Heart left ventricle (tissue), 16 donors: ENCODE measurements at regions not wholly inside any gene's neighbourhood (a gene's known extent, or its start where the extent isn't known, plus 50 kb on each side); places are given as distances from the start of the nearest gene placed in this dataset.

Experiments
- ATAC-seq, 4 donors: fragments of 200-7000 bp; cut with Tn5 transposase; one replicate each; pipeline ENCODE4 v1.9.1; 2020 to 2022; ENCODE audit warnings: moderate library complexity in 4 of 4, mild to moderate bottlenecking in 3 of 4, moderate number of reproducible peaks in 1 of 4
- DNase-seq, 5 donors: peaks; one replicate each; pipeline ENCODE4 v3.0.0-alpha.2; 2020
- H3K27ac ChIP-seq, 12 donors: fragments of 200-600 bp; sonication (generic) in 4 of 12; one replicate each; pipeline versions ENCODE4 v1.5.0 to v1.8.0; 2016 to 2022; ENCODE audit warnings: mild to moderate bottlenecking in 2 of 12
- H3K27me3 ChIP-seq, 9 donors: fragments of 200-600 bp; sonication (generic) in 2 of 9; one replicate each; pipeline versions ENCODE4 v1.5.1 to v1.8.0; 2016 to 2022; ENCODE audit warnings: mild to moderate bottlenecking in 3 of 9
- H3K36me3 ChIP-seq, 9 donors: fragments of 200-600 bp; sonication (generic) in 2 of 9; one replicate each; pipeline versions ENCODE4 v1.5.0 to v1.8.0; 2018 to 2022; ENCODE audit warnings: mild to moderate bottlenecking in 2 of 9
- H3K4me1 ChIP-seq, 12 donors: fragments of 200-600 bp; sonication (generic) in 4 of 12; one replicate each; pipeline versions ENCODE4 v1.5.0 to v1.8.0; 2016 to 2022; ENCODE audit warnings: mild to moderate bottlenecking in 3 of 12
- H3K4me3 ChIP-seq, 12 donors: fragments of 200-600 bp; sonication (generic) in 4 of 12; one replicate each; pipeline versions ENCODE4 v1.5.0 to v1.8.0; 2017 to 2022; ENCODE audit warnings: mild to moderate bottlenecking in 9 of 12, moderate library complexity in 4 of 12
- H3K9me3 ChIP-seq, 12 donors: fragments of 200-600 bp; sonication (generic) in 4 of 12; one replicate each; pipeline versions ENCODE4 v1.5.0 to v1.8.0; 2016 to 2022; ENCODE audit warnings: mild to moderate bottlenecking in 1 of 12
- CTCF ChIP-seq, 12 donors: fragments of 200-600 bp; sonication (generic) in 4 of 12; IDR thresholded peaks; one replicate each; pipeline versions ENCODE4 v1.5.0 to v1.8.0; 2018 to 2022; ENCODE audit warnings: antibody characterized with exemption in 12 of 12, mild to moderate bottlenecking in 5 of 12
- POLR2A ChIP-seq, 2 donors: fragments of 450-650 bp; IDR thresholded peaks; one replicate each; pipeline ENCODE4 v1.6.1; 2017; ENCODE audit warnings: antibody characterized with exemption in 2 of 2, mild to moderate bottlenecking in 2 of 2, moderate library complexity in 2 of 2
- WGBS, 4 donors: extraction: QIAGEN DNeasy Blood & Tissue Kit in 2 of 4; methylation state at CpG; one replicate each; pipeline versions ENCODE4 v1.1.5 to v1.1.7; 2013 to 2018; 5-methylcytosine and 5-hydroxymethylcytosine counted together
- intact Hi-C, 10 donors: fragments of 100-400 bp; cut with DNase I; formaldehyde crosslinking; loops; one replicate each; pipeline versions ENCODE4 v1.11.1 to v1.14.2; 2022
- donor health status: ischemic (EF 13 %, LVEDD 7.1; RV severe dilation, severe dysfunction).
- donor health status: healthy with polysubstance abuse.
- donor health status: DM: no; HTN: yes; CAD: no.
- donor health status: DM: no; HTN: no; CAD: no.
- donor health status: ischemic (EF 25% LVEDD 6.9; RV normal size, moderate dysfunction).
- donor health status: ischemic (EF 25% LVEDD 5.7; RV mildly dilated, moderate dysfunction).
- donor health status: healthy.
- donor health status: DM: yes; HTN: yes; CAD: no.
- donor health status: ischemic (EF 35%, LVEDD 5.7; RV mildly dilated, moderate dysfunction).
- donor health status: nonischemic (EF 11% LVEDD 7.7; RV severe dilation, severe dysfunction).
- donor health status: DM: yes; HTN: yes; CAD: no.
- donor health status: PGD.
- donor health status: ischemic (EF 29% LVEDD 5.4; RV normal size, mild dysfunction).
- donor health status: nonischemic (EF 23%, LVEDD 6.1; RV moderate dilation, normal function).

DNA sequence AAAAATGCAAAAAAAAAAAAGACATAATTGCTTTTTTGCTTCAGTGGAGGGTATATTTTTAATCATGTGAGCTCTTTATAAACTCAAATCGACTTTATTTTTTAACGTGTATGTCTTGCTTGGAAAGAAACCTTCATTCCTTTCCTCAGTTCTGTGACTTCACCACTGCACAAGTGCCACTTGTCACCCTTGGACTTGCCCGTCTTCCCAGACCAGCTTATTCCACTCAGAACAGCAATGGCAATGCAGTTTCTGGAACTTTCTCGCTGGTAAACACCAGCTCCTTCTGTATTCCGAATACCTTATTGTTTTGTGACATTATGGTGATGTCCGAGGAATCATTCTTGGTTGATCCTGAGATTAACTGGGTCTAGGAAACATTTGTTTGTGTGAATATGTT lies 440.5 kb upstream of the ADAMTS16 start:
- Histone ChIP-seq H3K27me3 (no peaks in the 10 kb centered on the region), H3K4me3 (no peak overlapping the region), H3K4me1 (no peaks in the 10 kb centered on the region), H3K36me3 (no peaks in the 10 kb centered on the region), H3K27ac (no peak overlapping the region), H3K9me3 (peaks cover 0 to 3% (median 0%) of the 10 kb centered on the region in 12 donors)
- intact Hi-C loops, result no loop called here
- no peak for ATAC-seq
- no peak for TF ChIP-seq POLR2A (IDR thresholded peaks at IDR 0.05)
- WGBS, 4 donors, result 56 to 60% (median 58%) methylated on average over 6 of the region's 6 CpGs
- DNase-seq, result no peak

DNA sequence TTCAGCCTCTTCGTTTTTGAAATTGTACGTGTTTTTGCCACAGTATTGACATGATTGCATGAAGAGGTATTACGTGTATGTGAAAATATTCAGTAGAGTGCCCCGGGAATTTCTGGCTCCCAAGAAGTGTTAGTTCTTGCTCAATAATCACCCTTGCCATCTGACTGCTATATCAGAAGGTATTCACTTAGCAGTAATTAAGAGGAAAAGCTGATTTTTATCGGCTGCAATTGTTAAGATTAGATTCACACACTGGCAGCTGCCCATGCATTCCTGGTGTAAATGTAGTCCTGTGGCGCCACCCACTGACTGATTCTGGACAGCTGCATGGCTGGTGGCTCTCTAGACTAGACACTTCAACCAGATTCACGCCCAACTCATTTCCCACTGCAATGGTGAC lies 440.1 kb upstream of the ADAMTS16 start:
- Histone ChIP-seq H3K27ac (no peak overlapping the region), H3K9me3 (peaks cover 0 to 3% (median 0%) of the 10 kb centered on the region in 12 donors), H3K4me3 (no peak overlapping the region), H3K27me3 (no peaks in the 10 kb centered on the region), H3K4me1 (no peaks in the 10 kb centered on the region), H3K36me3 (no peaks in the 10 kb centered on the region)
- intact Hi-C loops, result no loop called here
- TF ChIP-seq CTCF (IDR thresholded peaks at IDR 0.05), result peak in 10 of 12 donors; percentile 19 to 58 (median 40)
- TF ChIP-seq POLR2A (IDR thresholded peaks at IDR 0.05), result no peak
- ATAC-seq, result peak in 2 of 4 donors; percentile 53 to 69
- peak; percentile 16 to 63 (median 40) for DNase-seq
- whole genome bisulfite sequencing, 4 donors, result 17 to 24% (median 21%) methylated on average over 7 of the region's 7 CpGs

GRCh38 chr5:4700871-4701270 lies 439.3 kb upstream of the ADAMTS16 start:
- no peak for TF ChIP-seq CTCF (IDR thresholded peaks at IDR 0.05)
- no peak for TF ChIP-seq POLR2A (IDR thresholded peaks at IDR 0.05)
- peaks cover 0 to 3% (median 0%) of the 10 kb centered on the region in 12 donors for H3K9me3 ChIP-seq
- ATAC-seq (no peak), DNase-seq (no peak)
- no peak overlapping the region for H3K4me3 ChIP-seq
- intact Hi-C loops, result no loop called here
- no peaks in the 10 kb centered on the region for H3K36me3 ChIP-seq
- no peak overlapping the region for H3K27ac ChIP-seq
- 65 to 71% (median 68%) methylated on average over 3 of the region's 3 CpGs for WGBS, 4 donors
- H3K27me3 ChIP-seq, result no peaks in the 10 kb centered on the region
- H3K4me1 ChIP-seq, result no peaks in the 10 kb centered on the region

- intact Hi-C loops, result no loop called here
- H3K9me3 ChIP-seq, result no peaks in the 10 kb centered on the region
- no peaks in the 10 kb centered on the region for H3K4me1 ChIP-seq
- no peaks in the 10 kb centered on the region for H3K36me3 ChIP-seq
- TF ChIP-seq POLR2A (IDR thresholded peaks at IDR 0.05), result no peak
- no peak for TF ChIP-seq CTCF (IDR thresholded peaks at IDR 0.05)
- ATAC-seq (no peak), DNase-seq (no peak)
- H3K4me3 ChIP-seq, result no peak overlapping the region
- 73 to 78% (median 75%) methylated on average over 4 of the region's 4 CpGs for WGBS, 4 donors
- H3K27me3 ChIP-seq, result no peaks in the 10 kb centered on the region
- no peak overlapping the region for H3K27ac ChIP-seq
These were observed 436.1 kb upstream of the ADAMTS16 start for GRCh38 chr5:4703931-4704458.

GRCh38 chr5:4704951-4705350 lies 435.2 kb upstream of the ADAMTS16 start:
- WGBS, 4 donors, result 80 to 86% (median 83%) methylated on average over 3 of the region's 3 CpGs
- no peak for DNase-seq
- H3K4me1 ChIP-seq, result no peaks in the 10 kb centered on the region
- intact Hi-C loops, result no loop called here
- H3K27ac ChIP-seq, result no peak overlapping the region
- no peak for ATAC-seq
- no peaks in the 10 kb centered on the region for H3K36me3 ChIP-seq
- no peaks in the 10 kb centered on the region for H3K9me3 ChIP-seq
- TF ChIP-seq CTCF (IDR thresholded peaks at IDR 0.05), result no peak
- no peak for TF ChIP-seq POLR2A (IDR thresholded peaks at IDR 0.05)
- H3K4me3 ChIP-seq, result no peak overlapping the region
- H3K27me3 ChIP-seq, result no peaks in the 10 kb centered on the region
